GM12872 (cell line): ENCODE measurements at regions not wholly inside any gene's neighbourhood (a gene's known extent, or its start where the extent isn't known, plus 50 kb on each side); places are given as distances from the start of the nearest gene placed in this dataset.

Source experiments
- TF ChIP-seq, protein P1 (sequence below): IDR thresholded peaks from 3 replicates; pipeline ENCODE4 v1.5.1; 2011; ENCODE audit warnings: low read depth, mild to moderate bottlenecking, low read length, moderate library complexity; ENCODE audit not compliant: insufficient read depth

DNA sequence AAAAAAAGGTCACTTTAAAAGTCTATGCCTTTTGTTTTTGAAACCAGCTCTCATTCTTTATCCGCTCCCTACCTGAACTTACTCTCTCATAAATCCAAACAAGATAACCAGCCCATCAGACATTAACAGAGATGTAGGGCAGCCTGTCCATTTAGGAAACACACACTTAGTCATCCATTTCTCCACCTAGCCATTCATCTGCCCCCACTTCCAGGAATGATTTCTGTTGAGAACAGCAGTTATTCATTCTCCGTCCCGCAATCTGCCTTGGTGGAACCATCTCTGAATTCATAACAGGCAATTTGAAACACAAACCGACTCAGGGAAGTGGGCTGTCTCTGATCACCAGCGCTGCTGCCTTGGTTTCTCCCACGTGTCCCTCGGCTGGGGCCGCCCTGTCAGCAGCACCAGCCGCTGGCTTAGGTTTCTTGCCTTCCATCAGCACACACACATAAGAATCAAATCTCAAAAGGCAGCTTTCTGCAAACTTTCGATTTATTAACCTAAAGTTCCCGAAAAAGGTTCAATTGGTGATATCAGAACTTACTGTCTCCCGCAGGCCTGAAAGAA lies 528.2 kb upstream of the NRP1 start:
- TF ChIP-seq, protein P1, sequence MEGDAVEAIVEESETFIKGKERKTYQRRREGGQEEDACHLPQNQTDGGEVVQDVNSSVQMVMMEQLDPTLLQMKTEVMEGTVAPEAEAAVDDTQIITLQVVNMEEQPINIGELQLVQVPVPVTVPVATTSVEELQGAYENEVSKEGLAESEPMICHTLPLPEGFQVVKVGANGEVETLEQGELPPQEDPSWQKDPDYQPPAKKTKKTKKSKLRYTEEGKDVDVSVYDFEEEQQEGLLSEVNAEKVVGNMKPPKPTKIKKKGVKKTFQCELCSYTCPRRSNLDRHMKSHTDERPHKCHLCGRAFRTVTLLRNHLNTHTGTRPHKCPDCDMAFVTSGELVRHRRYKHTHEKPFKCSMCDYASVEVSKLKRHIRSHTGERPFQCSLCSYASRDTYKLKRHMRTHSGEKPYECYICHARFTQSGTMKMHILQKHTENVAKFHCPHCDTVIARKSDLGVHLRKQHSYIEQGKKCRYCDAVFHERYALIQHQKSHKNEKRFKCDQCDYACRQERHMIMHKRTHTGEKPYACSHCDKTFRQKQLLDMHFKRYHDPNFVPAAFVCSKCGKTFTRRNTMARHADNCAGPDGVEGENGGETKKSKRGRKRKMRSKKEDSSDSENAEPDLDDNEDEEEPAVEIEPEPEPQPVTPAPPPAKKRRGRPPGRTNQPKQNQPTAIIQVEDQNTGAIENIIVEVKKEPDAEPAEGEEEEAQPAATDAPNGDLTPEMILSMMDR = no peak

DNA sequence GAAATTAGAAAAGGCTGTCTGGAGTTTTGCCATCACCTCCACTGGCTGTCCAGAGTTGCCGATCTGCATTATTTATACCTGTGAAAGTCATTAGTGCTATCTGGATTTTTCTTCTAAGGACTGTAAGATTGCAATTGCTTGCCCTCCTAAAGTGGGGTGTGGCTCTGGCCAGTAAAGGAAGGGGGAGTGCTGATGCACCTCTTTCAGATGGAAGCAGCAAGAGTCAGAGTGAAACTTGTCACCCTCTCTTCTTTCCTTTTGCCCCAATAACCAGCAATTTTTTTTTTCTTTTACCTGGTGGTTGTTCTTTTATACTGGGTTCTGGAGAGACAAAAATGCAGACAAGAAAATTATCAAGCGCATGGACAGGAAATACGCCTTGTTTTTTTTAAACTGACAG lies 527.4 kb upstream of the NRP1 start:
- TF ChIP-seq, protein P1 = no peak

DNA sequence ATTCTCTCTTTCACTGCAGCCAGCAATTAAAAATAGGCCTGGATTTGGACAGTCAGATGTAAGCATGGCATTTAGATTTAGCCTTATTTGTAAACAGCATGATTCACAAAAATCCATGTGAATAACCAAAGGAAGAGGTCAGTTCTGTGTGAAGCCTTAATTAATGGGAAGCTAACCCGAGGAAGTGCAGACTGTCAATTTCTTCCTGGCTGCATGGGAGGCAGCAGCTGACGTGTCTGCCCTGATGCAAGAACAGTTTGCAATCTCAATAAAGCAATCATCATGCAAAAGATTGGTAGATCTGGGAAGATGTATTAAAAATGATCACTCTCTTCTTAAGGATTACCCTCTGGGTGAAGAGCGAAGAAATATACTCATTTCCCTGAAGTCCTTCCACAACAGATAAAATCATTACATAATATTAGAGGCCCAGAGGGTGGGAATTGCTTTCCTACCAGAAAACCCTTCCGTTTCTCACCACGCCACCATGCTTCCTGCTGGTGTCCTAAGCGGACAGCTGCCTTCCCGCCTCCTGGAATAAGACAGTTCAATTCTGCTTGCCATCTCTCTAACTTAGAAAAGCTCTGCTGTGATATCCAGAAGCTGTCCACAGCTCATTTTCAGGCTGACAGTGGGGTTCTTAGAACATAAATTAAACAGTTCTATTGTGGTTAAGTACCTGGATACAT lies 526.7 kb upstream of the NRP1 start:
- TF ChIP-seq, protein P1 = no peak

DNA sequence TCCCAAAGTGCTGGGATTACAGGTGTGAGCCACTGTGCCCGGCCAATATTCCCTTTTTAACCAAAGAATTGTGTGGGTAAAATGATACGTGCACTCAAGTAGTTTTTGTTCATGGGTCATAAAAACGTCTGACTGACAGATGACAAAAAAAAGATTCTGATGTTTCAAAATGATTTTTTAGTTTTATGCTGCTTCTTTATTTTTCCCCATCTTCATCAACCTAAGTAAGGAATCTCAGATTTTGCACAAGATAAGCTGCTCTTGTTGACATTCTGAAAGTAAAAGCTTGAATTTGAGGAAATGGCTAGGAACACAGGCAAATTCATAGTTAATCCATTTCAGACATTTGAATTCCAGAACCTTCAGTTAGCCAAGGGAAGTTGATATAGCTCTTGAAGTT lies 526.1 kb upstream of the NRP1 start:
- TF ChIP-seq, protein P1 = no peak

DNA sequence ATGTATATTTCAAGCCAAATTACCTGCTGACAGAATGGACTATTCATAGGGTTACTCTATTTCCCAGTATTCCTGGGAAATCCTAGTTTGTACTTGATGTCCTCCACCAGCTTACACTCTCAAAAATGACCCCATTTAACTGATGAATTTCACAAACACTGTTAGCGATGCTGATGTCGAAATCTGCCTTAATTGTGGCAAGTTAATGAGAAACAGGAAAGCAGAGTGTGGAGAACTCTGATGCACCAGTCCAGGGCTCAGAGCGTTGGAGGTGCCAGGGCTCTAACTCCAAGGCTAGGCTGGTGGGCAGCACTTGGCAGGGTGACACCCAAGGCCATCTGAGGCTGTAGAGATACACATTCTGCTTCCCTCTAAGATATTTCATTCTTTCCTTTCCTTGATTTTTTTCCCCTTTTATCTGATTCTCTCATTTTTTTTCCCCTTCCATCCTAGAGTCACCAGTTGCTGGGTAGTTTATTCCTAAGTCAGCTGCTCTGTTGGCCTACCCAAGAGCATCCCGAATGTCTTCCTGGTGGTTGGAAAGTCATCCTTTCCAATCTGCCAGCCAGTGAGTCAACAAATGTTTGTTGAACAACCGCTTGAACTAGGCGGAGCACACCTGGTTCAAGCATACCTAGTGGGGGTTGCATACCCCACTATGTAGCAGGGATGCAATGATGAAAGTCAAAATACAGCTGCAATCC lies 525.0 kb upstream of the NRP1 start:
- TF ChIP-seq, protein P1 = no peak

DNA sequence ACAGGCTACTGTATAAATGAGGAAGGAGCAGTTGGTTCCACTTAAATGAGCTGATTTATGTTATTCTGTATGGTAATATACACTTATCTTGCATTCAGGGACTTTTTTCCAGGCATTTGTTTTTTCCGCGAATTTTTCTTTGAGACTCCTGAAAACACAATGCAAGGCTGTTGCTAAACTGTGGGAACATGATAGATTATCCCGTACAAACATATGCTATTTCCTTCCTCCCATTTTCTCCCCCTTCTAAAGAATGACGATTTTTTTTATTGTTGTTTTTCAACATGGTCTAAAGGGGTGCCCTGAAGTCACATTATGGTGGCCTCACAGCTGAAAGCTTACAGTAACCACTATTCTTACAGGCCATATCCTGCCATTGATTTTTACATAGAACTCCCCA lies 523.9 kb upstream of the NRP1 start:
- TF ChIP-seq, protein P1 = no peak

DNA sequence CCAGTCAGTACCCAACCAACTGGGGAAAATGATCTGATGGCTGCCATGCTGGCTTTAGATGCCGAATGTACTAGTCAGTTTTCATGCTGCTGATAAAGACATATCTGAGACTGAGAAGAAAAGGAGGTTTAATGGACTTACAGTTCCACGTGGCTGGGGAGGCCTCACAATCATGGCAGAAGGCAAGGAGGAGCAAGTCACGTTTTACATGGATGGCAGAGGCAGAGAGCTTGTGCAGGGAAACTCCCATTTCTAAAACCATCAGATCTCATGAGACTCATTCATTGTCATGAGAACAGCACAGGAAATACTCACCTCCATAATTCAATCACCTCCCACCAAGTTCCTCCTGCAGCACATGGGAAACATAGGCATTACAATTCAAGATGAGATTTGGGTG lies 508.9 kb upstream of the NRP1 start:
- TF ChIP-seq, protein P1 = no peak
